Brain microvascular endothelial cell (primary cell): ENCODE measurements at regions not wholly inside any gene's neighbourhood (a gene's known extent, or its start where the extent isn't known, plus 50 kb on each side); places are given as distances from the start of the nearest gene placed in this dataset.

Experiments
- DNase-seq: peaks from one replicate; pipeline ENCODE4 v3.0.0-alpha.2; 2020
- H3K27ac ChIP-seq: fragments of 250-450 bp; sonication (Bioruptor Pico); 2 replicates; pipeline ENCODE4 v1.5.1; 2020; ENCODE audit warnings: mild to moderate bottlenecking, moderate library complexity
- H3K27me3 ChIP-seq: fragments of 250-450 bp; sonication (Bioruptor Pico); replicated peaks from 2 replicates; pipeline ENCODE4 v1.5.1; 2020; ENCODE audit warnings: mild to moderate bottlenecking
- H3K36me3 ChIP-seq: fragments of 250-450 bp; sonication (Bioruptor Pico); replicated peaks from 2 replicates; pipeline ENCODE4 v1.5.1; 2020; ENCODE audit warnings: mild to moderate bottlenecking
- H3K4me3 ChIP-seq: 2 replicates; pipeline ENCODE4 v1.5.1; 2011; ENCODE audit warnings: low read depth, mild to moderate bottlenecking, control low read depth, low read length, moderate library complexity
- CTCF ChIP-seq: IDR thresholded peaks from 2 replicates; pipeline ENCODE4 v1.5.1; 2011; ENCODE audit warnings: low read depth, mild to moderate bottlenecking, moderate library complexity, low read length, control low read depth, inconsistent platforms; ENCODE audit errors: missing control alignments
- in situ Hi-C: cut with HindIII; loops from 2 replicates; pipeline ENCODE4 v1.10.0; 2017; ENCODE audit warnings: low sequenced_read_pairs, low pct_ligation_motif_present

GRCh38 chr16:9429646-9430330 lies 338.3 kb downstream of the HAPSTR1 start:
- Histone ChIP-seq H3K36me3 (no peaks in the 10 kb centered on the region), H3K27ac (no peak overlapping the region), H3K27me3 (no peaks in the 10 kb centered on the region), H3K4me3 (no peak overlapping the region)
- no peak for DNase-seq
- in situ Hi-C loops = no loop called here
- no peak for TF ChIP-seq CTCF

GRCh38 chr16:9434659-9435058 lies 343.2 kb downstream of the HAPSTR1 start:
- H3K27me3 ChIP-seq = no peaks in the 10 kb centered on the region
- no peaks in the 10 kb centered on the region for H3K36me3 ChIP-seq
- in situ Hi-C loops = no loop called here
- H3K27ac ChIP-seq = no peak overlapping the region
- H3K4me3 ChIP-seq = no peak overlapping the region
- TF ChIP-seq CTCF = no peak
- DNase-seq = no peak

- Histone ChIP-seq H3K27ac (no peak overlapping the region), H3K4me3 (no peak overlapping the region), H3K36me3 (no peaks in the 10 kb centered on the region), H3K27me3 (no peaks in the 10 kb centered on the region)
- no peak for TF ChIP-seq CTCF
- DNase-seq = no peak
- in situ Hi-C loops = no loop called here
Measured at GRCh38 chr16:9436175-9436574, 344.7 kb downstream of the HAPSTR1 start.

- Histone ChIP-seq H3K36me3 (no peaks in the 10 kb centered on the region), H3K27me3 (no peaks in the 10 kb centered on the region), H3K27ac (no peak overlapping the region), H3K4me3 (no peak overlapping the region)
- no peak for DNase-seq
- TF ChIP-seq CTCF = no peak
- in situ Hi-C loops = no loop called here
Measured at GRCh38 chr16:9437115-9437514, 345.7 kb downstream of the HAPSTR1 start.

GRCh38 chr16:9438991-9439390 lies 347.5 kb downstream of the HAPSTR1 start:
- Histone ChIP-seq H3K4me3 (no peak overlapping the region), H3K36me3 (no peaks in the 10 kb centered on the region), H3K27ac (no peak overlapping the region), H3K27me3 (no peaks in the 10 kb centered on the region)
- in situ Hi-C loops = no loop called here
- DNase-seq = no peak
- TF ChIP-seq CTCF = no peak

GRCh38 chr16:9441012-9441411 lies 349.6 kb downstream of the HAPSTR1 start:
- H3K4me3 ChIP-seq = no peak overlapping the region
- H3K36me3 ChIP-seq = no peaks in the 10 kb centered on the region
- H3K27me3 ChIP-seq = no peaks in the 10 kb centered on the region
- H3K27ac ChIP-seq = no peak overlapping the region
- no peak for DNase-seq
- in situ Hi-C loops = no loop called here
- no peak for TF ChIP-seq CTCF
